CD4-positive, alpha-beta memory T cell (primary cell): ENCODE measurements at regions not wholly inside any gene's neighbourhood (a gene's known extent, or its start where the extent isn't known, plus 50 kb on each side); places are given as distances from the start of the nearest gene placed in this dataset.

ENCODE experiments used
- CTCF ChIA-PET: fragments of 350-600 bp; sonication (Branson Sonifier 250); formaldehyde crosslinking; loops from one replicate; lab custom pipeline; 2021; ENCODE audit warnings: inconsistent platforms; ENCODE audit not compliant: partially characterized antibody; lab: Charles Lee
- POLR2A ChIA-PET: fragments of 350-600 bp; sonication (Branson Sonifier 250); formaldehyde crosslinking; loops from one replicate; lab custom pipeline; 2021; ENCODE audit not compliant: partially characterized antibody; lab: Charles Lee
- DNase-seq, 5 donors: peaks; one replicate each; pipeline versions ENCODE4 v3.0.0 to v3.0.0-alpha.2; 2020 to 2022; ENCODE audit warnings: mixed read lengths in 1 of 5
- H3K27ac ChIP-seq: one replicate; pipeline ENCODE4 v1.7.0; 2013; ENCODE audit warnings: low read depth, low read length
- H3K27me3 ChIP-seq: 2 replicates; pipeline ENCODE4 v1.7.0; 2013; ENCODE audit warnings: mild to moderate bottlenecking, low read length, moderate library complexity; ENCODE audit not compliant: insufficient read depth
- H3K36me3 ChIP-seq: 2 replicates; pipeline ENCODE4 v1.7.0; 2013; ENCODE audit warnings: mild to moderate bottlenecking, low read length, moderate library complexity; ENCODE audit not compliant: insufficient read depth
- H3K4me1 ChIP-seq: 2 replicates; pipeline ENCODE4 v1.7.0; 2013; ENCODE audit warnings: mild to moderate bottlenecking, low read length, moderate library complexity; ENCODE audit not compliant: insufficient read depth
- H3K4me3 ChIP-seq, 2 donors: one replicate each; pipeline ENCODE4 v1.7.0; 2013; ENCODE audit warnings: low read length in 2 of 2, mild to moderate bottlenecking in 1 of 2
- H3K9me3 ChIP-seq, 2 donors: one replicate each; pipeline ENCODE4 v1.7.0; 2013; ENCODE audit warnings: low read length in 2 of 2, control low read depth in 1 of 2; ENCODE audit not compliant: control insufficient read depth in 1 of 2
- H3K27ac Mint-ChIP-seq, 7 donors: one replicate each; pipeline ENCODE4 v1.8.0; 2020 to 2021; ENCODE audit warnings: mixed read lengths in 7 of 7, mild to moderate bottlenecking in 6 of 7, inconsistent platforms in 3 of 7, moderate library complexity in 3 of 7
- H3K27me3 Mint-ChIP-seq, 2 donors: one replicate each; pipeline ENCODE4 v1.8.0; 2020 to 2021; ENCODE audit warnings: mixed read lengths in 2 of 2
- H3K36me3 Mint-ChIP-seq, 2 donors: one replicate each; pipeline ENCODE4 v1.8.0; 2020 to 2021; ENCODE audit warnings: mixed read lengths in 2 of 2, inconsistent platforms in 1 of 2, mild to moderate bottlenecking in 1 of 2
- H3K4me1 Mint-ChIP-seq, 4 donors: one replicate each; pipeline ENCODE4 v1.8.0; 2020 to 2021; ENCODE audit warnings: mixed read lengths in 4 of 4, mild to moderate bottlenecking in 1 of 4
- H3K4me3 Mint-ChIP-seq, 8 donors: one replicate each; pipeline ENCODE4 v1.8.0; 2020 to 2021; ENCODE audit warnings: mixed read lengths in 8 of 8, mild to moderate bottlenecking in 7 of 8, moderate library complexity in 6 of 8, inconsistent platforms in 3 of 8
- H3K9me3 Mint-ChIP-seq, 8 donors: one replicate each; pipeline ENCODE4 v1.8.0; 2020 to 2021; ENCODE audit warnings: mixed read lengths in 8 of 8, mild to moderate bottlenecking in 5 of 8, inconsistent platforms in 3 of 8, moderate library complexity in 1 of 8
- intact Hi-C: fragments of 100-400 bp; cut with micrococcal nuclease; formaldehyde crosslinking; loops from one replicate; pipeline ENCODE4 v1.15.1; 2023

GRCh38 chr18:47390410-47391024 is 139.1 kb upstream of the SKOR2 start:
- intact Hi-C loops, result no loop called here
- ChIA-PET POLR2A (no interaction called here), CTCF (no interaction called here)
- H3K9me3 ChIP-seq, result no peaks in the 10 kb centered on the region
- Mint-ChIP-seq H3K27me3 (peaks cover 7 to 9% of the 10 kb centered on the region in 2 donors), H3K4me3 (no peak overlapping the region), H3K27ac (no peak overlapping the region), H3K9me3 (peaks cover 0 to 4% (median 0%) of the 10 kb centered on the region in 8 donors), H3K36me3 (no peaks in the 10 kb centered on the region), H3K4me1 (no peaks in the 10 kb centered on the region)
- no peaks in the 10 kb centered on the region for H3K27me3 ChIP-seq
- H3K4me1 ChIP-seq, result no peaks in the 10 kb centered on the region
- no peak for DNase-seq
- H3K4me3 ChIP-seq, result no peak overlapping the region
- no peak overlapping the region for H3K27ac ChIP-seq
- no peaks in the 10 kb centered on the region for H3K36me3 ChIP-seq

- POLR2A ChIA-PET, result no interaction called here
- no peaks in the 10 kb centered on the region for H3K9me3 ChIP-seq
- no peaks in the 10 kb centered on the region for H3K36me3 ChIP-seq
- Mint-ChIP-seq H3K36me3 (no peaks in the 10 kb centered on the region), H3K27me3 (peaks cover 6 to 7% of the 10 kb centered on the region in 2 donors), H3K9me3 (peaks cover 0 to 4% (median 0%) of the 10 kb centered on the region in 8 donors), H3K4me1 (no peaks in the 10 kb centered on the region), H3K27ac (no peak overlapping the region), H3K4me3 (no peak overlapping the region)
- intact Hi-C loops, result no loop called here
- DNase-seq, result no peak
- no peaks in the 10 kb centered on the region for H3K4me1 ChIP-seq
- CTCF ChIA-PET, result no interaction called here
- H3K4me3 ChIP-seq, result no peak overlapping the region
- no peak overlapping the region for H3K27ac ChIP-seq
- H3K27me3 ChIP-seq, result no peaks in the 10 kb centered on the region
Observed at GRCh38 chr18:47389210-47389609, 137.8 kb upstream of the SKOR2 start.

- intact Hi-C loops, result no loop called here
- DNase-seq, result no peak
- Histone ChIP-seq H3K4me1 (no peaks in the 10 kb centered on the region), H3K9me3 (no peaks in the 10 kb centered on the region), H3K4me3 (no peak overlapping the region), H3K36me3 (no peaks in the 10 kb centered on the region), H3K27ac (no peak overlapping the region), H3K27me3 (no peaks in the 10 kb centered on the region)
- Mint-ChIP-seq H3K36me3 (no peaks in the 10 kb centered on the region), H3K4me3 (no peak overlapping the region), H3K9me3 (peaks cover 0 to 4% (median 0%) of the 10 kb centered on the region in 8 donors), H3K27me3 (peaks cover 6 to 7% of the 10 kb centered on the region in 2 donors), H3K27ac (no peak overlapping the region), H3K4me1 (no peaks in the 10 kb centered on the region)
- CTCF ChIA-PET, result no interaction called here
- POLR2A ChIA-PET, result no interaction called here
Observed at GRCh38 chr18:47387864-47388263, 136.4 kb upstream of the SKOR2 start.

- no peak overlapping the region for H3K27ac Mint-ChIP-seq
- H3K4me1 Mint-ChIP-seq, result no peaks in the 10 kb centered on the region
- H3K27me3 Mint-ChIP-seq, result peaks cover 0 to 3% of the 10 kb centered on the region in 2 donors
- H3K27ac ChIP-seq, result no peak overlapping the region
- H3K9me3 ChIP-seq, result no peaks in the 10 kb centered on the region
- no peaks in the 10 kb centered on the region for H3K36me3 ChIP-seq
- no peaks in the 10 kb centered on the region for H3K4me1 ChIP-seq
- no peaks in the 10 kb centered on the region for H3K27me3 ChIP-seq
- no peak overlapping the region for H3K4me3 Mint-ChIP-seq
- POLR2A ChIA-PET, result no interaction called here
- intact Hi-C loops, result no loop called here
- no peak for DNase-seq
- no peaks in the 10 kb centered on the region for H3K36me3 Mint-ChIP-seq
- H3K4me3 ChIP-seq, result no peak overlapping the region
- H3K9me3 Mint-ChIP-seq, result peaks cover 0 to 3% (median 0%) of the 10 kb centered on the region in 8 donors
- CTCF ChIA-PET, result no interaction called here
Observed at GRCh38 chr18:47383729-47384128, 132.3 kb upstream of the SKOR2 start.

DNA sequence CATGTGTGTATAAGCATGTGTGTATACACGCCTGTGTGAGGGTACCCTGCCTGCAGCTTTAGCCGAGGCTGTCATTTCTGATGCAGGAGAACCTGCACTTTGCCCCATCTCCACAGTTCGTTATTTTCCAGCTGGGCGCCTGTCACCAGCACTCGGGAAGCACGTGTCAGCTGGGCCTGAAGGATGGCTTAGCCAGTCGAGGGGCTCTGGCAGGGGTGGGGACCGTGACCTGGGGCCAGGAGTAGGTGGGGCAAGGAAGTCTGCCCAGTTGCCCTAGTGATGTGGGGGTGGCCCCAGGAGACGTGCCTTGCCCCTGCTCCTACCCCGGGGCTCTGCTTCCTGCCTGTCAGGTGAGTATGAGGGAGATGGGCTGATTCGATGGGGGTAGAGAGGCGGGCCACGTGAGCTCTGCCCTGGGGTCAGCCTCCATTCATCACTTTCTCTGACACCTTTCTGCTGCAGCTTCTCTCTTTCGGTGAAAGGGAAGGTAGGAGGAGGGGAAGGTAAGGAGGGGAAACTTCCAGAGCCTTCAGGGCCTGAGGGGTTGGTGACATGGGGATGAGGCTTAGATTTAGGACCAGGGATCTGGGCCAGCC is 130.6 kb upstream of the SKOR2 start:
- Mint-ChIP-seq H3K36me3 (no peaks in the 10 kb centered on the region), H3K4me1 (no peaks in the 10 kb centered on the region), H3K27ac (no peak overlapping the region), H3K9me3 (peaks cover 0 to 3% (median 0%) of the 10 kb centered on the region in 8 donors), H3K27me3 (peaks cover 0 to 3% of the 10 kb centered on the region in 2 donors), H3K4me3 (no peak overlapping the region)
- CTCF ChIA-PET, result no interaction called here
- no peaks in the 10 kb centered on the region for H3K4me1 ChIP-seq
- DNase-seq, result no peak
- H3K9me3 ChIP-seq, result no peaks in the 10 kb centered on the region
- H3K27ac ChIP-seq, result no peak overlapping the region
- intact Hi-C loops, result no loop called here
- H3K27me3 ChIP-seq, result no peaks in the 10 kb centered on the region
- no peaks in the 10 kb centered on the region for H3K36me3 ChIP-seq
- POLR2A ChIA-PET, result no interaction called here
- H3K4me3 ChIP-seq, result no peak overlapping the region

GRCh38 chr18:47380153-47380552 is 128.7 kb upstream of the SKOR2 start:
- Histone ChIP-seq H3K36me3 (no peaks in the 10 kb centered on the region), H3K4me1 (no peaks in the 10 kb centered on the region), H3K27ac (no peak overlapping the region), H3K4me3 (no peak overlapping the region), H3K27me3 (no peaks in the 10 kb centered on the region), H3K9me3 (no peaks in the 10 kb centered on the region)
- no peak for DNase-seq
- intact Hi-C loops, result no loop called here
- peaks cover 0 to 2% (median 0%) of the 10 kb centered on the region in 8 donors for H3K9me3 Mint-ChIP-seq
- peaks cover 2 to 5% of the 10 kb centered on the region in 2 donors for H3K27me3 Mint-ChIP-seq
- no peaks in the 10 kb centered on the region for H3K4me1 Mint-ChIP-seq
- no peak overlapping the region for H3K27ac Mint-ChIP-seq
- ChIA-PET POLR2A (no interaction called here), CTCF (no interaction called here)
- H3K4me3 Mint-ChIP-seq, result no peak overlapping the region
- no peaks in the 10 kb centered on the region for H3K36me3 Mint-ChIP-seq

DNA sequence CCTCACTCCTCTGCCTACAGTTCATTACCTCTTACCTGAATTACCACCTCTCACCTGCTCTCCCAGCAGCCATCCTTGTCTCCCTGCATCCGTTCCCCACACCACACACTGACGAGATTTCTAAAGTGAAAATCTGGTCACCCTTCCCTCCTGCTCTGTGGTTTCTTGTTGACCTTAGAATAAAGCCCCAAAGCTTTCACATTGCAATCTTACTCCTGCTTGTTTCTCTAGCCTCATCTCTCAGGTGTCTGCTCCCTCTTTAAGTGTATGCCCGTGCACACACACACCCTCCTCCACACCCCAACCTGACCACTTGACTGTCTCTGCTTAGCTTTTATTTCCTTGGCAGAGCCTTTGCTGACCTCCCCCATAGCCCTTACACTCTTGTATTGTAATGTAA is 122.0 kb upstream of the SKOR2 start:
- Mint-ChIP-seq H3K4me1 (no peaks in the 10 kb centered on the region), H3K27ac (no peak overlapping the region), H3K9me3 (peaks cover 0 to 6% (median 4%) of the 10 kb centered on the region in 8 donors), H3K4me3 (no peak overlapping the region), H3K27me3 (peaks cover 2 to 9% of the 10 kb centered on the region in 2 donors), H3K36me3 (no peaks in the 10 kb centered on the region)
- intact Hi-C loops, result no loop called here
- Histone ChIP-seq H3K4me3 (no peak overlapping the region), H3K27ac (no peak overlapping the region), H3K9me3 (no peaks in the 10 kb centered on the region), H3K27me3 (no peaks in the 10 kb centered on the region), H3K4me1 (no peaks in the 10 kb centered on the region), H3K36me3 (no peaks in the 10 kb centered on the region)
- ChIA-PET CTCF (no interaction called here), POLR2A (no interaction called here)
- DNase-seq, result no peak
